Nephron (organoid): ENCODE measurements at regions not wholly inside any gene's neighbourhood (a gene's known extent, or its start where the extent isn't known, plus 50 kb on each side); places are given as distances from the start of the nearest gene placed in this dataset.

Source experiments
- H3K27ac Mint-ChIP-seq, 3 experiments: 2 replicates each; pipeline ENCODE4 v1.8.0; 2020; ENCODE audit warnings: mixed read lengths in 3 of 3, mild to moderate bottlenecking in 2 of 3, moderate library complexity in 1 of 3
- H3K27me3 Mint-ChIP-seq: 2 replicates; pipeline ENCODE4 v1.8.0; 2021; ENCODE audit warnings: low read depth, mild to moderate bottlenecking, moderate library complexity, mixed read lengths
- H3K36me3 Mint-ChIP-seq: 2 replicates; pipeline ENCODE4 v1.8.0; 2020; ENCODE audit warnings: low read depth, mixed read lengths
- H3K4me1 Mint-ChIP-seq: 2 replicates; pipeline ENCODE4 v1.8.0; 2020; ENCODE audit warnings: mixed read lengths
- H3K4me3 Mint-ChIP-seq, 3 experiments: 2 replicates each; pipeline ENCODE4 v1.8.0; 2020; ENCODE audit warnings: mild to moderate bottlenecking in 3 of 3, mixed read lengths in 3 of 3, moderate library complexity in 2 of 3
- H3K9me3 Mint-ChIP-seq: 2 replicates; pipeline ENCODE4 v1.8.0; 2020; ENCODE audit warnings: mixed read lengths
- TF ChIP-seq, protein P1 (sequence below), 3 experiments: fragments of 200-600 bp; sonication (generic); IDR thresholded peaks; one replicate each; pipeline ENCODE4 v1.5.0; 2021; ENCODE audit warnings: antibody characterized with exemption in 3 of 3; ENCODE audit not compliant: unreplicated experiment in 3 of 3

DNA sequence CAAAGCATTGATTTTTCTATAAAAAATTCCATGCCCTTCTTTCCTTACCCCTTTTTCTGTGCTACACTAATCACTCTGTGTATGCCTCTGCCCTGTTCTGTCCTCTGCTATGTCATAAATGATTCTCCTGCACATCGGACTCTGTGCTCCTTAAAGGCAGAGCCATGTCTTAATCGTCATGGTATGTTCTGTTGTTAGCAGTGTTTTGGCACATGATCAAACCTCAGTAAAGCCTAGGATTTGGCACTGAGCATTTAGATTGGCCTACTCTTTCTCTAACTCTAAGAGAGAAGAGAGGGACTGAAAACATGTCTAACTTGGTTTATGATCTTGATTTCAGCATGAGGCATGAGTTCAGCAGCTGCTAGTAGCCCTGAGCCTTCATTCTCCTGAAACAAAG, 266.9 kb downstream of the AASDHPPT start:
- TF ChIP-seq, protein P1, sequence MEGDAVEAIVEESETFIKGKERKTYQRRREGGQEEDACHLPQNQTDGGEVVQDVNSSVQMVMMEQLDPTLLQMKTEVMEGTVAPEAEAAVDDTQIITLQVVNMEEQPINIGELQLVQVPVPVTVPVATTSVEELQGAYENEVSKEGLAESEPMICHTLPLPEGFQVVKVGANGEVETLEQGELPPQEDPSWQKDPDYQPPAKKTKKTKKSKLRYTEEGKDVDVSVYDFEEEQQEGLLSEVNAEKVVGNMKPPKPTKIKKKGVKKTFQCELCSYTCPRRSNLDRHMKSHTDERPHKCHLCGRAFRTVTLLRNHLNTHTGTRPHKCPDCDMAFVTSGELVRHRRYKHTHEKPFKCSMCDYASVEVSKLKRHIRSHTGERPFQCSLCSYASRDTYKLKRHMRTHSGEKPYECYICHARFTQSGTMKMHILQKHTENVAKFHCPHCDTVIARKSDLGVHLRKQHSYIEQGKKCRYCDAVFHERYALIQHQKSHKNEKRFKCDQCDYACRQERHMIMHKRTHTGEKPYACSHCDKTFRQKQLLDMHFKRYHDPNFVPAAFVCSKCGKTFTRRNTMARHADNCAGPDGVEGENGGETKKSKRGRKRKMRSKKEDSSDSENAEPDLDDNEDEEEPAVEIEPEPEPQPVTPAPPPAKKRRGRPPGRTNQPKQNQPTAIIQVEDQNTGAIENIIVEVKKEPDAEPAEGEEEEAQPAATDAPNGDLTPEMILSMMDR (IDR thresholded peaks at IDR 0.05; ENCODE audit: unreplicated experiment in 3 of 3), result no peak
- H3K27ac Mint-ChIP-seq, result peak overlapping the region in 2 of 3 experiments; percentile 26 to 27
- no peaks in the 10 kb centered on the region for H3K36me3 Mint-ChIP-seq
- H3K4me3 Mint-ChIP-seq, result no peak overlapping the region
- H3K4me1 Mint-ChIP-seq, result peaks cover 6% of the 10 kb centered on the region
- H3K27me3 Mint-ChIP-seq, result no peaks in the 10 kb centered on the region
- peaks cover 6% of the 10 kb centered on the region for H3K9me3 Mint-ChIP-seq

DNA sequence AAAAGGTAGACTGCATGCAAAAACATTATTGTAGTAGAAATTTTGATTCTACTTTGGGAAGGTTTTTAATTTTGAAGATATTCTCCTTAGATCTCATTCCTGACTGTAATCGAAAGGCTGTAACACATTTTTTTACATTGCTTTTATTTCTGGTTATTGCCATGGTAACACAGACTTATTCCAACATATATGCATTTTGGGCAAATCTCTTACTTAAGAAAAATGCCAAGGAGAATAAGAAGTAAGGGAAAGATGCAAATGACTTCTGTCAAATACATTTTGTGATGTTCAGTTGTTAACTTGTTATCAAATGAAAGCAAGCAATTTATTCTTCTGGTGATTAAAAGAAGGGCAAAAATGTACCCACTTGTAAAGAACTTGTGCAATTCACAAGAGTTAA, 267.5 kb downstream of the AASDHPPT start:
- H3K4me3 Mint-ChIP-seq, result no peak overlapping the region
- no peaks in the 10 kb centered on the region for H3K36me3 Mint-ChIP-seq
- H3K9me3 Mint-ChIP-seq, result peaks cover 9% of the 10 kb centered on the region
- TF ChIP-seq, protein P1 (IDR thresholded peaks at IDR 0.05; ENCODE audit: unreplicated experiment in 3 of 3), result no peak
- peaks cover 6% of the 10 kb centered on the region for H3K4me1 Mint-ChIP-seq
- no peak overlapping the region for H3K27ac Mint-ChIP-seq
- H3K27me3 Mint-ChIP-seq, result no peaks in the 10 kb centered on the region

DNA sequence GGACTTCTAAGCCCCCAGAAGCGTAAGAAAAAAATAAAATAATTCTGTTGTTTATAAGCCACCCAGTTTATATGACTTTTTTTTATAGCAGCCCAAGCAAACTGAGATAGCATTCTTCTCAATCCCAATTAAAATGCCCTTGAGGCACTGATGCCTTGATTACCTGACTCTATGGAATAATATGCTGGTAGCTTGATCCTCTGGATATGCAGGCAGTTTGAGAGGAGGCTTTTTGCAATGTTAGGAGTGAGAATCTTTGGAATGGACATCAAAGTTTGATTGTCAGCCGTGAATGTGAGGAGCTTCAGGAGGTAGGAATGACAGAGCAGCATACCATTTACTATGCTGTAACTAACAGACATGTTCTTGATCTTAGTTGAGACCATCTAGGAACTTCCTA, 275.6 kb downstream of the AASDHPPT start:
- TF ChIP-seq, protein P1 (IDR thresholded peaks at IDR 0.05; ENCODE audit: unreplicated experiment in 3 of 3), result no peak
- H3K4me1 Mint-ChIP-seq, result no peaks in the 10 kb centered on the region
- peaks cover 4% of the 10 kb centered on the region for H3K9me3 Mint-ChIP-seq
- H3K36me3 Mint-ChIP-seq, result no peaks in the 10 kb centered on the region
- no peak overlapping the region for H3K27ac Mint-ChIP-seq
- no peaks in the 10 kb centered on the region for H3K27me3 Mint-ChIP-seq
- no peak overlapping the region for H3K4me3 Mint-ChIP-seq

DNA sequence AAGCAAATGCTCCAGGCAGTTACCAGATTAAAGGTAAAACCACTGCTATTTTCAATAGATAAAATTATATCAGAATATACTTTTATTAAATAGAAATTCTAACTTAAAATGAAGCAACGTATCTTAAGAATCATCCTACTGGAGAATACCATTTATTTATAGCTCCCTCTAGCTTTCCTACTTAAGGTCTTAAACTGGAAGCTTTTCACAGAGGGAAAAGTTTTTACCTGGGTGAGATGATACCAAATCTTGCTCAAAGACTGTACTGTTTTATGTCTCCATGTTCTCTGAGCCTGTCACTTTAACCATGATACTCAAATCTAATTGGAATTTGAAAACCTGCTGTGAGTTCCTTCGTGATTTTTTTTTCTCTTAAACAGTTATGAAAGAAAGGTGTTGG, 291.8 kb downstream of the AASDHPPT start:
- TF ChIP-seq, protein P1 (IDR thresholded peaks at IDR 0.05; ENCODE audit: unreplicated experiment in 3 of 3), result no peak
- Mint-ChIP-seq H3K9me3 (no peaks in the 10 kb centered on the region), H3K36me3 (no peaks in the 10 kb centered on the region), H3K4me3 (no peak overlapping the region), H3K27ac (no peak overlapping the region), H3K27me3 (no peaks in the 10 kb centered on the region), H3K4me1 (peaks cover 7% of the 10 kb centered on the region)

DNA sequence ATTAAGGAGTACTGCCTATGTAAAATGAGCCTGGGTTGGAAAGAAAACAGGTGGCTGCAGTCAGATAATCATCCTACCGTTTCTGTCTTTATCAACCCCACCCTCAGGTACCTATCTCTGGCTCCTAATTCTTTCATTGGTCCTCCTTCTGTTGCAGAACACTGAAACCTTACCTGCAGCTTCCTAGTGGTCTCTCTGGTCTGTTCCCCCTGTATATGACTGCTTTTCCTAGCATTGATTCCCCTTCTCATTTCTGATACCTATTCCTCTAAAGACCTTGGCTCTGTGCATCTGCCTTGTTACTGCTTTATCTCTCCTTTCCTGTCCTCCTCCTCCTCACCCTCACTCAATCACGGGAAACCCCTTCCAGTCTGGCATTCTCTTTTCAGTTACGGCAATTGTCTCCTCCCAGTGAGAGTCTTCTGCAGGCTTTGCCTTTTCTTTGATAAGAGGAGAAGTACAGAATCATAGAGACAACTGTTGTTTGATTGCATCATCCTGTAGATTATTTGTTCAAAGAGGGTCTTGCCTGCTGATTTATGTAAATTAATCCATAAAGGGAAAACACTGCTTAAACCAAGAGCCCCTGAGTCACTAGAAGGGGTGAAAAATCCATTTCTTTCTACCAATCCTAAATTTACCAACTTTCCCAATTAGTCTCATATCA, 301.2 kb downstream of the AASDHPPT start:
- TF ChIP-seq, protein P1 (IDR thresholded peaks at IDR 0.05; ENCODE audit: unreplicated experiment in 3 of 3), result no peak
- Mint-ChIP-seq H3K4me1 (no peaks in the 10 kb centered on the region), H3K27me3 (peaks cover 4% of the 10 kb centered on the region), H3K4me3 (no peak overlapping the region), H3K27ac (no peak overlapping the region), H3K9me3 (no peaks in the 10 kb centered on the region), H3K36me3 (no peaks in the 10 kb centered on the region)

DNA sequence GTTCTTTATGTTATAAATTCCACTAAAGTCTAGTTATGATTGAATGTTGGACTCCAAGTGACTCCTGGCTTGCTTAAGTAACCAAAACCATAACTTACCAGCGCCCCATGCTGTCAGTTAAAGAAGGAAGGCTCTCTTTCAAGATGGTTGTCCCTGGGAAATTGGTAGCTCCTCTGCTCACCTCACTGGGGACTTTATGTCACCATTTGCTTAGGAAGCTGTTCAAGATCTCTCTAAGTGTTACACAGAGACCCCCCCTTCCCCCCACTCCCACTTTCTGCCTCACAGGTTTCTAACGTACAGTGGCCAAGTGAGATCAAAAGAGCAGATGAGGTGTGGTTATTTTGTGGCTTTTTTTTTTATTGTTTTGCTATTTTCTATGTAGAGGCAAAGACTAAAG, 301.8 kb downstream of the AASDHPPT start:
- Mint-ChIP-seq H3K4me3 (no peak overlapping the region), H3K36me3 (no peaks in the 10 kb centered on the region), H3K27ac (no peak overlapping the region), H3K4me1 (no peaks in the 10 kb centered on the region), H3K27me3 (peaks cover 7% of the 10 kb centered on the region), H3K9me3 (no peaks in the 10 kb centered on the region)
- TF ChIP-seq, protein P1 (IDR thresholded peaks at IDR 0.05; ENCODE audit: unreplicated experiment in 3 of 3), result no peak
